ENCODE measurements at regions not wholly inside any gene's neighbourhood (a gene's known extent, or its start where the extent isn't known, plus 50 kb on each side); places are given as distances from the start of the nearest gene placed in this dataset.

DNA sequence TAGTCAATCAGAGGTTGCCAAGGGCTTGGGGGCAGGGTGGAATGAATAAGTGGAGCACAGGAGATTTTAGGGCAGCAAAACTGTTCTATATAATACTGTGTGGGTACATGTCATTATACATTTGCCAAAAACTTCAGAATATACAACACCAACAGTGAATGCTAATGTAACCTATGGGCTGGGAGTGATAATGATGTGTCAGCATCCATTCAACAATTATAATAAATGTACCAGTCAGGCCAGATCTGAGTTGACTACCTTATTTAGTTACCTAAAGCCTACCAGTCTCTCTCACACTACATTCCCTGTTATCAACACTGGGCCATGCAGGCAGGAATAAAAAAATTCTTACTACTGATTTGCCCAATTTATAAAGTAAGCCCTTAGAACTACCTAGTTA, 884.5 kb downstream of the TLE1 start:
- peaks cover 2% of the 10 kb centered on the region for H3K9me3 Mint-ChIP-seq (ENCODE audit: unreplicated experiment)
- TF ChIP-seq, protein P1, sequence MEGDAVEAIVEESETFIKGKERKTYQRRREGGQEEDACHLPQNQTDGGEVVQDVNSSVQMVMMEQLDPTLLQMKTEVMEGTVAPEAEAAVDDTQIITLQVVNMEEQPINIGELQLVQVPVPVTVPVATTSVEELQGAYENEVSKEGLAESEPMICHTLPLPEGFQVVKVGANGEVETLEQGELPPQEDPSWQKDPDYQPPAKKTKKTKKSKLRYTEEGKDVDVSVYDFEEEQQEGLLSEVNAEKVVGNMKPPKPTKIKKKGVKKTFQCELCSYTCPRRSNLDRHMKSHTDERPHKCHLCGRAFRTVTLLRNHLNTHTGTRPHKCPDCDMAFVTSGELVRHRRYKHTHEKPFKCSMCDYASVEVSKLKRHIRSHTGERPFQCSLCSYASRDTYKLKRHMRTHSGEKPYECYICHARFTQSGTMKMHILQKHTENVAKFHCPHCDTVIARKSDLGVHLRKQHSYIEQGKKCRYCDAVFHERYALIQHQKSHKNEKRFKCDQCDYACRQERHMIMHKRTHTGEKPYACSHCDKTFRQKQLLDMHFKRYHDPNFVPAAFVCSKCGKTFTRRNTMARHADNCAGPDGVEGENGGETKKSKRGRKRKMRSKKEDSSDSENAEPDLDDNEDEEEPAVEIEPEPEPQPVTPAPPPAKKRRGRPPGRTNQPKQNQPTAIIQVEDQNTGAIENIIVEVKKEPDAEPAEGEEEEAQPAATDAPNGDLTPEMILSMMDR (IDR thresholded peaks at IDR 0.05; ENCODE audit: partially characterized antibody, unreplicated experiment), result no peak
- no peaks in the 10 kb centered on the region for H3K36me3 Mint-ChIP-seq (ENCODE audit: unreplicated experiment)
- H3K27me3 Mint-ChIP-seq (ENCODE audit: unreplicated experiment), result no peaks in the 10 kb centered on the region
- DNase-seq, result no peak
- H3K27ac Mint-ChIP-seq (ENCODE audit: unreplicated experiment), result no peak overlapping the region
- peaks cover 1% of the 10 kb centered on the region for H3K4me1 Mint-ChIP-seq (ENCODE audit: low read depth, unreplicated experiment)
- no peak overlapping the region for H3K4me3 Mint-ChIP-seq (ENCODE audit: unreplicated experiment)

DNA sequence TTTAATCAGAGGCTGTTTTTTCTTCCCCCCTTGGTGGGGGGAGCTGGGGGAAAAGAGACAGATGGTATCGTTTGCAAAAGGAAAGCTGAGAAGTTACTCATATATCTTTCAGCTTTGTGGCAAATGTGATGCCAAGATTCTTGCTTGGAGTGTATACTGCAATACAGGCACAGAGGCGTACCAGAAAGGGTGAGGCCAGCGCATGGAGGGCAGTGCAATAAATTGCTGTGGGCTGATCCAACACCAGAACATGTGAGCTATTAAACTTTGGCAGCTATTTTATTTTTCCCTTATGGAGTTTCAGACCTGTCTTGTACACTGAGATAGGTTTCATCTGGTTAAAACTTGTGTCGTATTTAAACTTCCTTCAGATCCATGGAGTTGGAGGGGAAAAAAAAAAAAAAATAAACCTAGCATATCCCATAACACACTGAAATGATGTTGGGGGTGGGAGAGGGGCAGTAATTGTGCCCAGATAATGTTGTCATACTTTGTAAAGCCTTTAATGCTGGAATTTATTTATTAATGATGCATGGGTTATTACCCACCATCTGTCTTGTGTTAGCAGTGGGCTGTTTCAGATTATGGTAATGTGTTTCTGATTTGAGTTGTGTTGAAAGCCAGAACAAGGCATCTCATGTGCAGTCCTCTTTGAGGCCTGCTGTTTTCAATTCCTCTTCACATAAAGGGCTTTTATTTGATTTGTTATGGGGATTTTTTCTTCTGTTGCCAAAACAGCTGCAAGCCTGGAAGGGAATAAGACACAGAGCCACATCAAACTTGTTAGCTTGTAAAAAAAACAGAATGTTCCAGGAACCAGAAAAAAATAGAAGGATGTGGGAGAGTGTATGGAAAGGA, 891.3 kb downstream of the TLE1 start:
- Mint-ChIP-seq H3K4me1 (ENCODE audit: low read depth, unreplicated experiment) (peaks cover 26% of the 10 kb centered on the region), H3K36me3 (ENCODE audit: unreplicated experiment) (peaks cover 4% of the 10 kb centered on the region), H3K27ac (ENCODE audit: unreplicated experiment) (peak overlapping the region; percentile 94), H3K27me3 (ENCODE audit: unreplicated experiment) (no peaks in the 10 kb centered on the region), H3K9me3 (ENCODE audit: unreplicated experiment) (peaks cover 2% of the 10 kb centered on the region), H3K4me3 (ENCODE audit: unreplicated experiment) (peak overlapping the region; percentile 60)
- TF ChIP-seq, protein P1 (IDR thresholded peaks at IDR 0.05; ENCODE audit: partially characterized antibody, unreplicated experiment), result no peak
- no peak for DNase-seq

DNA sequence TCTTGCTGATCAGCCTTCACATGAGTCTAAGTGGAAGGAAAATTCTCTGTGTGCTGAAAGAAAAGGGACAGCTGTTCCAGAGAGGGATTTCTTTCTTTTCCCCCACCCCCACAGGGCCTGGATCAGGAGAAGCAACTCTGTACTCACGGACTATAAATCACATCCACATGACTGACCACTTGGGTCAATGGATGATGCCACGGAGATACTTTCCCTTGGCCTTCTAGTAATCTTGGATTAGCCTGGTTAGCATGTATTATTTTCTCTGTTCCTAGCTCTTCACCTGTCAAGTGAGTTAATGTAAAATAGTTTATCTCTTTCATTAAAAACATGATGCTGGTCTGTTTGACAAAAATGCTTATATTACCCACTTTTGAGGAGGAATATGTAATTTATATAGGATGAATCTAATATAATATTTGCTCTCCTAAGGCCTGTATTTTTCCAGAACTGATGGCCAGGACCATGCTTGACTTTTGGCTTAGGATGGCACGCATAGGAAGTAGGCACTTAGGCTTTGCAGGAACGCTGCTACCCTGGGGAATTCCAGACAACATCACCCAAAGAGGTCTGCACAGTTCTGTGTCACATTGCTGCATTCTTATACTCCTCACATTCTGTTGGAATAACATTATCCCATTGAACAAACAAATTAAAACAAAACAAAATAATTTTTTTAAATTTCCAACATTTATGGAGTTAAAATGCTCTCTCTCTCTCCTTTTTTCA, 892.1 kb downstream of the TLE1 start:
- Mint-ChIP-seq H3K4me3 (ENCODE audit: unreplicated experiment) (peak overlapping the region; percentile 60), H3K9me3 (ENCODE audit: unreplicated experiment) (peaks cover 2% of the 10 kb centered on the region), H3K36me3 (ENCODE audit: unreplicated experiment) (peaks cover 4% of the 10 kb centered on the region), H3K27me3 (ENCODE audit: unreplicated experiment) (no peaks in the 10 kb centered on the region), H3K4me1 (ENCODE audit: low read depth, unreplicated experiment) (peaks cover 33% of the 10 kb centered on the region), H3K27ac (ENCODE audit: unreplicated experiment) (peak overlapping the region; percentile 94)
- TF ChIP-seq, protein P1 (IDR thresholded peaks at IDR 0.05; ENCODE audit: partially characterized antibody, unreplicated experiment), result no peak
- no peak for DNase-seq

DNA sequence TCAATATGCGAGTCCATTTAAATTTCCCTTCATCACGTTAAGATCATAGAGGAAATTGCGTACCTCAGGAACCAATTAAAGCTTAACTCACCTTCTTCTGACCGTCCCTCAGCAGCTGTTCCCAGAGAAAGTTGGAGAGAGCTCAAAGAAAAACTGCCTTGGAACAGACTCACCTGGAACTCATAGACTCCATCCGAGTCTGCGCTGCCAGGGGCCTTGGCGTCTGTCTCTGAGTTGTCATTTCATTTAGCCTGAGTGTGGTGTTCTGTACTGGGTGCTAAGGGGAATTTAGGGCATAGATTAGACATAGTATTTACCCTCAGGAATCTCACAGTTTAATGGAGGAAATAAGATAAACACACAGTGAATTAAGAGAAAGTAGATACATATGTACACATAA, 892.7 kb downstream of the TLE1 start:
- peaks cover 4% of the 10 kb centered on the region for H3K36me3 Mint-ChIP-seq (ENCODE audit: unreplicated experiment)

More for the DNA sequence above, 892.7 kb downstream of the TLE1 start:
- H3K27ac Mint-ChIP-seq (ENCODE audit: unreplicated experiment), result peak overlapping the region; percentile 56
- TF ChIP-seq, protein P1 (IDR thresholded peaks at IDR 0.05; ENCODE audit: partially characterized antibody, unreplicated experiment), result no peak
- H3K4me1 Mint-ChIP-seq (ENCODE audit: low read depth, unreplicated experiment), result peaks cover 33% of the 10 kb centered on the region
- no peak overlapping the region for H3K4me3 Mint-ChIP-seq (ENCODE audit: unreplicated experiment)
- peaks cover 2% of the 10 kb centered on the region for H3K9me3 Mint-ChIP-seq (ENCODE audit: unreplicated experiment)
- DNase-seq, result no peak
- H3K27me3 Mint-ChIP-seq (ENCODE audit: unreplicated experiment), result no peaks in the 10 kb centered on the region
